ENCODE measurements at regions not wholly inside any gene's neighbourhood (a gene's known extent, or its start where the extent isn't known, plus 50 kb on each side); places are given as distances from the start of the nearest gene placed in this dataset.
A peak's percentile ranks its signal among the peaks of the same experiment; 100 is the strongest.

DNA sequence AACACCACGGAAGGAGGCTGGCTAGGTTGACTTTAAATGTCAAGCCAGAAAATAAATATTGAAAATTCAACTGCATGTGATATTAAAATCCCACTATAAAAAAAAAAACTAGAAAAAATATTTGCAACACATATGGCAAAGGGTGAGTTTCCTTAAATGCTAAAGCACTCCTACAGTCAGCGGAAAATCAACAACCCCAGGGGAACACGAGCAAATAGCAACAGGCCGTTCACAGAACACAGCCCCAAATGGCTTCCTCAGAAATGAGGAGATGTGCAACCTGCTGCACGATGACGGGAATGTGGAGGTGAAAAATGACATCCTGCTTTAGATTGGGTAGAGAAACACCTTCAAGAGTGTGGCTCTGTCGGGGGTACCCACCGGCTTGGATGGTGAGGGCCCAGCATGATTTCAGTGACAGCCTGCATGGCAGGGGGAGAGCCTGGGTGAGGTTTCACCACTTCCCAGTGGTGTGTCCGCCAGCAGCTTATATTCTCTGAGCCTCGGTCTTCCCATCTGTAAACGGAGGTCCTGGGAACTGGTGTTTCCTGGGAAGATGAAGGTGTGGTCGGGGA, 157.9 kb upstream of the GLI2 start:
- TF ChIP-seq, protein P1, sequence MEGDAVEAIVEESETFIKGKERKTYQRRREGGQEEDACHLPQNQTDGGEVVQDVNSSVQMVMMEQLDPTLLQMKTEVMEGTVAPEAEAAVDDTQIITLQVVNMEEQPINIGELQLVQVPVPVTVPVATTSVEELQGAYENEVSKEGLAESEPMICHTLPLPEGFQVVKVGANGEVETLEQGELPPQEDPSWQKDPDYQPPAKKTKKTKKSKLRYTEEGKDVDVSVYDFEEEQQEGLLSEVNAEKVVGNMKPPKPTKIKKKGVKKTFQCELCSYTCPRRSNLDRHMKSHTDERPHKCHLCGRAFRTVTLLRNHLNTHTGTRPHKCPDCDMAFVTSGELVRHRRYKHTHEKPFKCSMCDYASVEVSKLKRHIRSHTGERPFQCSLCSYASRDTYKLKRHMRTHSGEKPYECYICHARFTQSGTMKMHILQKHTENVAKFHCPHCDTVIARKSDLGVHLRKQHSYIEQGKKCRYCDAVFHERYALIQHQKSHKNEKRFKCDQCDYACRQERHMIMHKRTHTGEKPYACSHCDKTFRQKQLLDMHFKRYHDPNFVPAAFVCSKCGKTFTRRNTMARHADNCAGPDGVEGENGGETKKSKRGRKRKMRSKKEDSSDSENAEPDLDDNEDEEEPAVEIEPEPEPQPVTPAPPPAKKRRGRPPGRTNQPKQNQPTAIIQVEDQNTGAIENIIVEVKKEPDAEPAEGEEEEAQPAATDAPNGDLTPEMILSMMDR (IDR thresholded peaks at IDR 0.05; ENCODE audit: insufficient read depth, low read depth, low read length, missing control alignments): no peak
- H3K4me3 ChIP-seq (ENCODE audit: low read length): no peak overlapping the region
- DNase-seq (ENCODE audit: low read depth): no peak

DNA sequence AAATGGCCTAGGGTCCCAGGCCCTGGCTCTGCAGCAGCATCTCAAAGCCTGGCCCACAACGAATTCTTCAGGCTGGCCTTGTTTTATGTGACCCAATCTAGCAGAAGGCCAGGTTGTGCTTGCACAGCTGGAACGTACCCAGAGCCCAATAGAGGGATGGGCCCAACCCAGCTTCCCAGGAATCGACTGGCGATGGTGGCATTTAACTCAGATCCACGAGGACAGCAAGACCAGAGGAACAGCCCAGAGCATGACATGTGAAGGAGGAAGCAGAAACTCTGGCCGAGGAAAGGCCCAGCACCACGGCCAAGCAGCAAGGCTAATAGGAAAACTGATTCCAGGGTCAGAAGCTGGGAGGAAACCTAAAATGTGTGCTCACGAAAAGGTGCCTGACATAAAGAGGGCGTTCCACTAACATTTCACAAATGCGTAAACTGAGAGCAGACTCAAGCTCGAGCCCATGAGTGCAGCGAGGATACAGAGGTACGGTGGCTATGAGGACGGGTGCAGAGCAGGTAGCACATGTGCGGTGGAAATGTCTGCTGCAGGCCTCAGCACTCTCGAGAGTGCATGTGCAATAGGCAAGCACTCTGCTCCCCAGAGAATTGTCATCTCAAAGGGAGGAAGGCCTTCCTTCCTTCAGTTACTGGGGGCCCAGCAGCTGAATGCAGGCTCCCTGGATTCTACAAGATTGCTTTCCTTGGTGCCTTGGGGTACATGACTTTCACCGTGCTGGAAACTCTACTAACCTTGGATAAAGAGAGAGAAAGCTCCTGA, 156.9 kb upstream of the GLI2 start:
- no peak for DNase-seq (ENCODE audit: low read depth)
- no peak overlapping the region for H3K4me3 ChIP-seq (ENCODE audit: low read length)
- TF ChIP-seq, protein P1 (IDR thresholded peaks at IDR 0.05; ENCODE audit: insufficient read depth, low read depth, low read length, missing control alignments): no peak

DNA sequence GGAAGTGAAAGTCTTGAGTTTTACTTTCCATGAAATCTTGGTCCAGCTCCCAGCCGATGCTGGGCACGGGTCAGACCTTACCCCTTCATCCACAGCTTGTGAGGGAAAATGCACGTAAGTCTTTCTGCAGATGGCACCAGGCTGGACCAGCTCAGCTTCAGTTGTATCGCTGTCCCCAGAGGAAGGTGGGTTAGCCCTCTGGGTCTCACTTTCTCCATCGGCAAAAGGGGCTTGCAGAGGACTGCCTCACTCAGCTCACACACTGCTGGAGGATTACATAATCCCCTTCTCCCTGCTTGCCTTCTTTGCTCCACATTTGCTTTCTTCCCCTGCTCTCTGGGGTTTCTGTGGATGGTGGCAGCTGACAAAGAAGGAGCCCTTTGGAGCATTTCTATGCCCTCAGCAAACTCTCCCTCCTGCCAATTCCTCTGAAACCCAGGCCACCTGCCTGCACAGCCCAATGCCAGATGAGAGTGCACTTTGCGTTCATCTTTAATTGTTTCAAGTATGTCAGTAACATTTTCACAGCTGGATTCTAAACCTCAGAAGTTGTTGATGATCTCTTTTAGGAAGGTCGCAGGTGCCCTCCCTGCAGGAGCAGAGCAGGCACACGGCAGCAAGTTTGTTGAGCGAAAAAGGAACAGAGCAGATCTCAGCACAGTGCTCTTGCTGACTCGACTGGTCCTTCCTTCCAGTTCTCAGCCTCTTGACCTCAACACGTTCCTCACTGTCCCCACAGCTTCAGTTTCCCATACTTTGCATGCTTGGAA, 155.6 kb upstream of the GLI2 start:
- H3K4me3 ChIP-seq (ENCODE audit: low read length): no peak overlapping the region
- no peak for DNase-seq (ENCODE audit: low read depth)
- TF ChIP-seq, protein P1 (IDR thresholded peaks at IDR 0.05; ENCODE audit: insufficient read depth, low read depth, low read length, missing control alignments): no peak

DNA sequence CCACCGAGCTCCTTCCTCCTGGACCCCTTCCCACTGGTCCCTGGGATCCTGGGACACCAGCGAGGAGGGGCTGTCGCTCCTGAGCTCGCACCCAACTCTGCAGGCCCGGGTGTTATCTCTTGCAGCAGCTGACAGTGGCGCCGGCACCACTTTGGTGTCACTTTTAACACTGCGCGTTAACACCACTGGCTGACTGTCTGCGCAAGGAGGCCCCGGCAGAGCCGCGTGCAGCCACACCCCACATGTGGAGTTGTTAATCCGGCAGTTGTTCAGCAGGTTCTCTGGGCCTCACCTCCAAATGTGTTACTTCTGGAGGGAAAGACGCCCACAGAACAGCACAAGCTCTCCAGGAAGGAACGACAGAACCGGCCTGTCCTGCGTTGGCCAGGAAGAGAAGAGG, 155.0 kb upstream of the GLI2 start:
- TF ChIP-seq, protein P1 (IDR thresholded peaks at IDR 0.05; ENCODE audit: insufficient read depth, low read depth, low read length, missing control alignments): no peak
- DNase-seq (ENCODE audit: low read depth): peak; percentile 29
- no peak overlapping the region for H3K4me3 ChIP-seq (ENCODE audit: low read length)

DNA sequence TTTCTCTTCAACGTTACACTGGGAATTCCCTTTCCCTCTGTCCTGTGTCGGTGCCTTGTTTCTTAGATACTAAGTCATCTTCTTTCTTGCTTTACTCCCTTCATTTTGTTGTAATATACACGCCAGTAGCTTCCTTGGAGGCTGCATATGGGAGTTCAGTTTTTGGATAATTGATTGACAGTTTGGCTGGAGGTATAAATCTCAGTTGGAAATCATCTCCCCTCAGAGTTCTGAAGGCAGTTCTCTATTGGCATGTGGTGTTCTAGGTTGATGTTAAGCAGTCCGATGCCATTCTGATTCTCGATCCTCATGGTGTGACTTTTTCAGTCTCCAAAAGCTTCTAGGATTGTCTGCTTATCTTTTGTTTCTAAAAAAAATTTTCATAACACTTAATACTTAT, 152.5 kb upstream of the GLI2 start:
- TF ChIP-seq, protein P1 (IDR thresholded peaks at IDR 0.05; ENCODE audit: insufficient read depth, low read depth, low read length, missing control alignments): no peak
- no peak overlapping the region for H3K4me3 ChIP-seq (ENCODE audit: low read length)
- no peak for DNase-seq (ENCODE audit: low read depth)

DNA sequence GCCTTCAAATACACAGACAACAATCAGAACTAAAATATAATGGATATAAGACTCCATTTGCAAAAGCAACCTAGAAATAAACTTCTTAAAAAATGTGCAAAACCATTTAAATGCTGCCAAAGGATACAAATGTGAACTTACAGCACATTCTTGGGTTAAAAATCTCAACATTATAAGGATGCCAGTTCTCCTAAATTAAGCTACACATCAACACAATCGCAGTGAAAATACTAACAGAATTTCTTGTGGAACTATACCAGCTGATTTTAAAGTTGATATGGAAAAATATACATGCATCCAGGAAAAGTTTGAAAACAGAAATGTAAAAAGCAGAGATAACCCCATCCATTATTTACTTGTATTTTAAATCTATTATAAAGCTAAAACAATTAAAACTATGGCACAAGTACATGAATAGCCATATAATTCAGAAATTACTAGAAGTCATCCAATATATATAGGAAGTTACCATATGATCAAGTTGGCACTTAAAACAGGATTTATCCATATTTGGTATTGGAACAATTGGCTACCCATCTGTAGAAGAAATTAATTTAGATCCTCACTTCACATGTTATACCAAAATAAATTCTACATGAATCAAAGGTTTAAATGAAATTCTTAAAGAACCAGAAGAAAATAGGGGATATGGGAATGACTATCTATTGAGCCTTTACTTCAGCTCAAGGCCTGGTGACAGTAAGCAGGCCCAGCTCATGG, 151.7 kb upstream of the GLI2 start:
- TF ChIP-seq, protein P1 (IDR thresholded peaks at IDR 0.05; ENCODE audit: insufficient read depth, low read depth, low read length, missing control alignments): no peak
- no peak overlapping the region for H3K4me3 ChIP-seq (ENCODE audit: low read length)
- no peak for DNase-seq (ENCODE audit: low read depth)
